HG02678 (cell line): ENCODE measurements at regions not wholly inside any gene's neighbourhood (a gene's known extent, or its start where the extent isn't known, plus 50 kb on each side); places are given as distances from the start of the nearest gene placed in this dataset.
"Not testable (repeated sequence)": the region's sequence is repeated elsewhere in the genome, so short reads cannot be mapped to it uniquely, and the experiment has no call there.

Source experiments
- ATAC-seq: cut with Tn5 transposase; IDR thresholded peaks from one replicate; pipeline ENCODE4 v1.9.1; 2021; ENCODE audit warnings: mild to moderate bottlenecking, moderate library complexity; ENCODE audit not compliant: unreplicated experiment

- ATAC-seq: no peak
These were observed 73.7 kb upstream of the NDST4 start for GRCh38 chr4:115187136-115187535.

- ATAC-seq: not testable (repeated sequence)
These were observed 66.1 kb upstream of the NDST4 start for GRCh38 chr4:115179438-115180062.

- ATAC-seq: not testable (repeated sequence)
These were observed 65.3 kb upstream of the NDST4 start for GRCh38 chr4:115178687-115179086.

GRCh38 chr4:115171220-115171619, 57.8 kb upstream of the NDST4 start:
- ATAC-seq: no peak

- no peak for ATAC-seq
These were observed 52.1 kb upstream of the NDST4 start for GRCh38 chr4:115165503-115165902.
